ENCODE measurements at regions not wholly inside any gene's neighbourhood (a gene's known extent, or its start where the extent isn't known, plus 50 kb on each side); places are given as distances from the start of the nearest gene placed in this dataset.

GRCh38 chr1:17907999-17908398 is 152.9 kb downstream of the ACTL8 start:
- no peak for DNase-seq

GRCh38 chr1:17908945-17909344 is 153.8 kb downstream of the ACTL8 start:
- DNase-seq: no peak

GRCh38 chr1:17909634-17910033 is 154.5 kb downstream of the ACTL8 start:
- DNase-seq: no peak

GRCh38 chr1:17911791-17912190 is 156.7 kb downstream of the ACTL8 start:
- no peak for DNase-seq

- no peak for DNase-seq
Measured at GRCh38 chr1:17912491-17912890, 157.4 kb downstream of the ACTL8 start.

GRCh38 chr1:17913326-17914115 is 158.4 kb downstream of the ACTL8 start:
- DNase-seq: no peak

- DNase-seq: no peak
Measured at GRCh38 chr1:17914131-17914530, 159.0 kb downstream of the ACTL8 start.

GRCh38 chr1:17914987-17915386 is 159.9 kb downstream of the ACTL8 start:
- no peak for DNase-seq

- no peak for DNase-seq
Measured at GRCh38 chr1:17915511-17916197, 160.5 kb downstream of the ACTL8 start.

- DNase-seq: no peak
Measured at GRCh38 chr1:17916702-17917101, 161.6 kb downstream of the ACTL8 start.

- peak; percentile 53 for DNase-seq
Measured at GRCh38 chr1:17919525-17920439, 164.6 kb downstream of the ACTL8 start.

- DNase-seq: no peak
Measured at GRCh38 chr1:17920881-17921640, 165.9 kb downstream of the ACTL8 start.

- DNase-seq: peak; percentile 63
Measured at GRCh38 chr1:17922833-17923232, 167.7 kb downstream of the ACTL8 start.

- no peak for DNase-seq
Measured at GRCh38 chr1:17923666-17924065, 168.5 kb downstream of the ACTL8 start.

GRCh38 chr1:17924578-17924977 is 169.4 kb downstream of the ACTL8 start:
- DNase-seq: no peak

- DNase-seq: no peak
Measured at GRCh38 chr1:17925290-17926237, 170.4 kb downstream of the ACTL8 start.

GRCh38 chr1:17926906-17927305 is 171.8 kb downstream of the ACTL8 start:
- no peak for DNase-seq

- DNase-seq: no peak
Measured at GRCh38 chr1:17927952-17928351, 172.8 kb downstream of the ACTL8 start.

- peak; percentile 8 for DNase-seq
Measured at GRCh38 chr1:17929224-17929623, 174.1 kb downstream of the ACTL8 start.

- no peak for DNase-seq
Measured at GRCh38 chr1:17930635-17931034, 175.5 kb downstream of the ACTL8 start.

GRCh38 chr1:17932164-17932563 is 175.4 kb upstream of the IGSF21 start:
- no peak for DNase-seq

Measured in DMS53 (cell line).